ENCODE measurements at regions not wholly inside any gene's neighbourhood (a gene's known extent, or its start where the extent isn't known, plus 50 kb on each side); places are given as distances from the start of the nearest gene placed in this dataset.
"Not testable (repeated sequence)": the region's sequence is repeated elsewhere in the genome, so short reads cannot be mapped to it uniquely, and the experiment has no call there.

- FAIRE-seq = no peak
These were observed 870.1 kb downstream of the KCNJ2 start for GRCh38 chr17:71039391-71039790.

- FAIRE-seq = no peak
These were observed 883.6 kb downstream of the KCNJ2 start for GRCh38 chr17:71052971-71053370.

- no peak for FAIRE-seq
These were observed 885.8 kb downstream of the KCNJ2 start for GRCh38 chr17:71055128-71055527.

- FAIRE-seq = no peak
These were observed 888.1 kb downstream of the KCNJ2 start for GRCh38 chr17:71057448-71057847.

GRCh38 chr17:71057938-71058337 lies 888.6 kb downstream of the KCNJ2 start:
- no peak for FAIRE-seq

GRCh38 chr17:71063127-71063526 lies 893.8 kb downstream of the KCNJ2 start:
- no peak for FAIRE-seq

GRCh38 chr17:71063559-71063958 lies 894.2 kb downstream of the KCNJ2 start:
- FAIRE-seq = no peak

GRCh38 chr17:71067669-71068407 lies 898.5 kb downstream of the KCNJ2 start:
- no peak for FAIRE-seq

GRCh38 chr17:71068408-71068750 lies 899.0 kb downstream of the KCNJ2 start:
- no peak for FAIRE-seq

- FAIRE-seq = no peak
These were observed 901.7 kb downstream of the KCNJ2 start for GRCh38 chr17:71071041-71071440.

GRCh38 chr17:71071837-71072236 lies 902.5 kb downstream of the KCNJ2 start:
- FAIRE-seq = no peak

- FAIRE-seq = no peak
These were observed 911.6 kb downstream of the KCNJ2 start for GRCh38 chr17:71080937-71081336.

GRCh38 chr17:71081666-71082065 lies 912.3 kb downstream of the KCNJ2 start:
- FAIRE-seq = no peak

GRCh38 chr17:71084219-71084618 lies 914.9 kb downstream of the KCNJ2 start:
- FAIRE-seq = no peak

- FAIRE-seq = no peak
These were observed 915.5 kb downstream of the KCNJ2 start for GRCh38 chr17:71084838-71085237.

GRCh38 chr17:71085238-71086033 lies 916.1 kb downstream of the KCNJ2 start:
- FAIRE-seq = peak; percentile 28

GRCh38 chr17:71089431-71089830 lies 920.1 kb downstream of the KCNJ2 start:
- FAIRE-seq = no peak

GRCh38 chr17:71098071-71098470 lies 928.7 kb downstream of the KCNJ2 start:
- FAIRE-seq = no peak

GRCh38 chr17:71099003-71099714 lies 929.8 kb downstream of the KCNJ2 start:
- no peak for FAIRE-seq

GRCh38 chr17:71102777-71103176 lies 933.4 kb downstream of the KCNJ2 start:
- FAIRE-seq = no peak

- FAIRE-seq = no peak
These were observed 934.9 kb downstream of the KCNJ2 start for GRCh38 chr17:71104225-71104624.

- not testable (repeated sequence) for FAIRE-seq
These were observed 936.7 kb downstream of the KCNJ2 start for GRCh38 chr17:71106056-71106455.

- FAIRE-seq = no peak
These were observed 937.8 kb downstream of the KCNJ2 start for GRCh38 chr17:71107136-71107535.

- no peak for FAIRE-seq
These were observed 940.4 kb downstream of the KCNJ2 start for GRCh38 chr17:71109697-71110096.
